ENCODE measurements at regions not wholly inside any gene's neighbourhood (a gene's known extent, or its start where the extent isn't known, plus 50 kb on each side); places are given as distances from the start of the nearest gene placed in this dataset.

DNA sequence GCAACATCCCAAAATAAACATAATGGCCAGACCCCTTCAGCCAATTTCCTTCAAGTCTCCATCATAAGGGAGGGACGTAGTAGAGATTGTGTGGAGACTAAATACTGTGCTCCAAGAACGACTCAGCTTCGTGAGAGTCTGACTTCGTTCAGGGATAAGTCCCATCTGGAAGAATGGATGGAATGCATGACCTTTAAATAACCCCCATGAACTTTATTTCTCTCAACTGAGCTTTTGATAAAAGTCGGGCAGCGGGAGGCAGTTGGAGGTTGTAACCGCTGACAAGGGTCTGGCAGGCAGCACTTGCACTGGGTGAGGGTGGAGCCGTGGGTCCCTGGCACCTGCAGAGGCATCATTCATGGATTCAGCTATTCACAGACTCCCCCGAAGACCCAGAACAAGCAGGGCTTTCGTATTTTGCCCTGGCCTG is 115.9 kb downstream of the ZFP36L2 start:
- no peak overlapping the region for H3K27ac ChIP-seq
- TF ChIP-seq CTCF (conservative IDR thresholded peaks at IDR 0.05), result no peak

DNA sequence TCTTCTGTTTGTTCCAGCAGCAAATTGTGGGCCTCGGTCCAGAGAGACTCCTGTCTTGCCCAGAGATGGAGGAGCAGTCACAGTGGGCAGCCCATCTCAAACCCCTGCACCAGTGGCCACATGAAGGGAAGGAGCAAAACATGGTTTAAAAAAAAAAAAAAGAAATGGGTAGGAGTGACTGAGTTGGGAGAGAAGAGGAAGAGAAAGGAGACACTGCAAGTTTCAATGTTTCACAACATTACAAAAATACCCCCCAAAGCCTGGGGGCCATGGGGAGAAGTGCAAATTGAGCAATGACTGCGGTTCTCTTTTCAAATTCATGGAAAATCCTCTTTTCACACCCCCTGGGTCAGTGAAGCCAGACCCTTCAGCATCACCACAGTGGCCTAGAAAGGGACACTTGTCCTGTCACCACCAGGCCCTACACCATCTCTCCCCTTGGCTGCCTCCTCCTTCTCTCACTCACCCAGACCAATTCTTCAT is 117.1 kb downstream of the ZFP36L2 start:
- no peak for TF ChIP-seq CTCF (conservative IDR thresholded peaks at IDR 0.05)
- no peak overlapping the region for H3K27ac ChIP-seq

DNA sequence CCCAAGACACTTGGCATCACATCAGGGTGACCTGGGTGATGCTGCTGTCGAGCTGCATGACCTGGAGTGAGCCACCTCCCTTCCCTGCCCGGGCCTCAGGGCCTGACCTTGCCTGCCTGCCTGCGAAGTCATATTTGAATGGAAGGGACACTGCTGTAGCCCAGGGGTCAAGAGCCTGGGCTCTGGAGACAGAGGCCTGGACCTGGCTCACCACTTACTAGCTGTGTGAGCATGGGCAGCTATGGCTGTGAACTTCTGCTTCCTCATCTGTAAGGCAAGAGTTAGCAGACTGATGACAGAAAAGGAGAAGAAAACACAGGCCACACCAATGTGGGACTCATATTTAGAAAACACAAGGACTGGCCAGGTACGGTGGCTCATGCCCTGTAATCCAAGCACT is 118.7 kb downstream of the ZFP36L2 start:
- H3K27ac ChIP-seq, result no peak overlapping the region
- TF ChIP-seq CTCF (conservative IDR thresholded peaks at IDR 0.05), result no peak

DNA sequence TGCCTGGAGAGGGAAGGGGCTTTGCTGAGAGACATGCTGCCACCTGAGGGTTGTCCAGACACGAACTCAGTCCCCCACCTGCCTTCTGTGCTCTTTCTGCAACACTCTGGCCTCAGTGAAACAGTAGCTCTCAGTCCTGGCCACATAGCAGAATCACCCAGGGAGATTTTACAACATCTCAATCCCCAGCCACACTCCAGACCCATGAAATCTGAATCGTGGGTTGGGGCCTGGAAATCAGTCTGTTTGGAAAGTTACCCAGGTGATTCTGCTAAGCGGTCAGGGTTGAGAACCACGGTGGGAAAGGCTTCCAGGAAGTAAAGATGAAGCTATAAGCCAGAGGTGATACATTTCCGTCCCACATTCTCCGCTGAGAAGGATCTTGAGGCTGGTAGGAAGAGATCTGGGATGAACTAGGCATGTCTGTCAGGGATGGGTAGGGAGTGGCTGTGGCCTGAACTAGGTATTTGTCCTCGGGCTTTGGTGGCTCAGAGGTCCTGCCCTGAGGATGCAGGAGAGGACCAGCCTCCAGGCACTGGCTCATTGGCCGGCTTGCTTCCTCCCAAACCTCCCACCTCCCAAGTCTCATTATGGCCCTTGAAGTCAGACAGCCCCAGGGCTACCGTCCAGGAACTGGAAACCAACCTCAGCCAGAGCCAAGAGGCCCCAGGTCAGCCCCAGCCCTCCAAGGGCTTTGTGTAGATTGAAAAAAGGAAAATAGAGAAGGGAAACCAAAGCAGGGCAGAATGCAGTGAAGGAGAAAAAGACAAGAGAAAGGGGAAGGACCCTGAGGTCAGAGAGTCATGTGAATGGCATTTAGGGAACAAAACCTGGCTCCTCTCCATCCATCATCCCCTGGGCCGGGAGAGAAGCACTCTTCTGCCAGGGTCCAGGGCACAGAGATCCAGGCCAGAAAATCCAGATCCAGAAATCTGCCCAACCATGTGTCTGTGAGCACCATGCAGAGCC is 119.6 kb downstream of the ZFP36L2 start:
- no peak overlapping the region for H3K27ac ChIP-seq
- TF ChIP-seq CTCF (conservative IDR thresholded peaks at IDR 0.05), result no peak

DNA sequence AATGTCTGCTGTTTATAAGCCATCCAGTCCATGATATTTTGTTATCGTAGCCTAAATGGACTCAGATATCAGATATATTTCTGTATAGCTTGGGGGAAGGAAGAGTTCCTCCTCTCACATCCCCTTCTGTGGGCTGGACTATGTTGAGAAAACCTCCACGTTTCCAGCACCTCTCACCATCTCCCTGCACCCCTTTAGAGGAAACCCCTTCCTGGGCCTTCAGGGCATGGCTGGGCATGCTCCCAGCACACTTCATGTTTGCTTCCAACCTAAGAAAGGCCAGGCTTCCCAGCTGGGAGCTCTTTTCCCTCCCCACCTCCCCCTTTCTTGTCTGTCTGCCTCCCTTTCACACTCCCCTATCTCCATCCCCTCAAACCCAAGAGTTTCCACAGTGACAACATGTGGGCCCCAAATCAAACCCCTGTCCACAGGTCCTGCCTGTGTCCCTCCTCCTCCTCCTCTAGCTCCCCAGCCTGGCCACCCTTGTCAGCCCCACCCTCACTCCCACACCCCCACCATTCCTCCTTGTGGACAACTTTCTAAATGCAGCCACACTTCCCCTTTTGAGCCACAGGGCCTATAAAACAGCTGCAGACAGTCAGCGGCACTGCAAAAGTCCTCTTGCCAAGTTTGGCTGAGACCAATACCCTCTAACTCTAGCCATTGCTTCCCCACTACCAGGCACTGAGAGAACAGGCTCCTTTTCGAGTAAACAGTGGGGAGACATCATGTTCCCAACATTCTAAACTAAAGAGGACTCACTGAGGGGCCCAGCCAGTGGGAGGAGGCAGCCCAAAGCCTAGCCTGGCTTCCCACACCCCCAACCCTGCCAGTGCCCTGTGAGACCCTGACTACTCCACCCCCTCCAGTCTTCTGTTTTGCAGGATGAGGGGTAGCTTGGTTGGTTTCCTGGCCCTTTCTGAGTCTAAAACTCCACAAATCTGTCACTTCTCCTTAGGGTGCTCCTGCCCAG is 120.5 kb downstream of the ZFP36L2 start:
- no peak for TF ChIP-seq CTCF (conservative IDR thresholded peaks at IDR 0.05)
- H3K27ac ChIP-seq, result no peak overlapping the region

- TF ChIP-seq CTCF (conservative IDR thresholded peaks at IDR 0.05), result no peak
- H3K27ac ChIP-seq, result no peak overlapping the region
Measured at GRCh38 chr2:43104763-43105162, 121.6 kb downstream of the ZFP36L2 start.

DNA sequence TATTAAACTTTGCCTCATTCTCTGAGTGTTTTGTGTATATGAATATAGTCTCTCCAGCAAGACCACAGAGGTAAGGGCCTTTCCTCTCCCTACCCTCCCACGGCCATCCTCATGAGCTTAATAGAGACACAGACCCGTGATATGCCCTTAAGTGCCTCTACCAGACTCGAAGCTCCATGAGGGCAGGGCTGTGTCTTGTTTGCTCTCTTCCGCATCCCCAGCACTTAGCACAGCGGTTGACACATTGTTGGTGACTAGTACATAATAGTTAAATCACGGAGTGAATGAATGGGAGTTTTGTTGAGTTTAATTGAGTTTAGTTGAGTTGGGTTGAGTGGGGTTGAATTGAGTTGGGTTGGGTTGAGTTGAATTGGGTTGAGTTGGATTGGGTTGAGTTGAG is 122.3 kb downstream of the ZFP36L2 start:
- TF ChIP-seq CTCF (conservative IDR thresholded peaks at IDR 0.05), result no peak
- no peak overlapping the region for H3K27ac ChIP-seq

Data from VCaP (cell line).